Loucy (cell line): ENCODE measurements at regions not wholly inside any gene's neighbourhood (a gene's known extent, or its start where the extent isn't known, plus 50 kb on each side); places are given as distances from the start of the nearest gene placed in this dataset.

Source experiments
- H2AFZ ChIP-seq: fragments of 200-600 bp; sonication (generic); 2 replicates; pipeline ENCODE4 v1.6.0; 2016; ENCODE audit warnings: antibody characterized with exemption, mild to moderate bottlenecking, low read length, moderate library complexity
- H3F3A ChIP-seq: fragments of 200-600 bp; 2 replicates; pipeline ENCODE4 v1.6.0; 2016; ENCODE audit warnings: antibody characterized with exemption, low read depth, mild to moderate bottlenecking
- H3K27me3 ChIP-seq: fragments of 200-600 bp; sonication (generic); 2 replicates; pipeline ENCODE4 v1.6.1; 2014; ENCODE audit warnings: low read length, mild to moderate bottlenecking; ENCODE audit not compliant: insufficient read depth, poor library complexity, severe bottlenecking
- H3K36me3 ChIP-seq: fragments of 200-600 bp; sonication (generic); 2 replicates; pipeline ENCODE4 v1.6.1; 2016; ENCODE audit warnings: low read length; ENCODE audit not compliant: insufficient read depth
- H3K4me1 ChIP-seq: fragments of 200-600 bp; sonication (generic); 2 replicates; pipeline ENCODE4 v1.5.1; 2014; ENCODE audit warnings: low read length, mild to moderate bottlenecking; ENCODE audit not compliant: insufficient read depth, poor library complexity, severe bottlenecking
- H3K4me2 ChIP-seq: fragments of 200-600 bp; sonication (generic); 2 replicates; pipeline ENCODE4 v1.6.0; 2014; ENCODE audit warnings: antibody characterized with exemption, low read length, low read depth, mild to moderate bottlenecking; ENCODE audit not compliant: poor library complexity, severe bottlenecking
- H3K4me3 ChIP-seq: fragments of 200-600 bp; sonication (generic); 2 replicates; pipeline ENCODE4 v1.5.1; 2014; ENCODE audit warnings: low read length, mild to moderate bottlenecking, mixed read lengths; ENCODE audit not compliant: poor library complexity, severe bottlenecking
- H3K79me2 ChIP-seq: fragments of 200-600 bp; sonication (generic); 2 replicates; pipeline ENCODE4 v1.6.1; 2014; ENCODE audit warnings: low read length; ENCODE audit not compliant: insufficient read depth
- H3K9ac ChIP-seq: fragments of 200-600 bp; sonication (generic); 2 replicates; pipeline ENCODE4 v1.6.0; 2014; ENCODE audit warnings: mild to moderate bottlenecking, low read depth, low read length, moderate library complexity; ENCODE audit not compliant: poor library complexity, severe bottlenecking
- H3K9me2 ChIP-seq: fragments of 200-600 bp; sonication (generic); replicated peaks from 2 replicates; pipeline ENCODE4 v1.6.1; 2016; ENCODE audit warnings: low read depth, low read length, mixed read lengths
- H3K9me3 ChIP-seq: fragments of 200-600 bp; sonication (generic); 2 replicates; pipeline ENCODE4 v1.6.1; 2014; ENCODE audit warnings: mild to moderate bottlenecking, antibody characterized with exemption, low read length, low read depth; ENCODE audit not compliant: insufficient read depth
- H4K20me1 ChIP-seq: fragments of 200-600 bp; sonication (generic); 2 replicates; pipeline ENCODE4 v1.6.0; 2014; ENCODE audit warnings: antibody characterized with exemption, low read length, mild to moderate bottlenecking; ENCODE audit not compliant: insufficient read depth, poor library complexity, severe bottlenecking
- EZH2phosphoT487 ChIP-seq: fragments of 200-600 bp; IDR thresholded peaks from 2 replicates; pipeline ENCODE4 v1.6.1; 2018; ENCODE audit warnings: antibody characterized with exemption, mild to moderate bottlenecking, moderate library complexity, borderline replicate concordance
- TF ChIP-seq, protein P1 (sequence below): fragments of 200-600 bp; sonication (generic); conservative IDR thresholded peaks from 2 replicates; pipeline ENCODE4 v1.5.1; 2014; ENCODE audit warnings: mild to moderate bottlenecking, antibody characterized with exemption, low read length

DNA sequence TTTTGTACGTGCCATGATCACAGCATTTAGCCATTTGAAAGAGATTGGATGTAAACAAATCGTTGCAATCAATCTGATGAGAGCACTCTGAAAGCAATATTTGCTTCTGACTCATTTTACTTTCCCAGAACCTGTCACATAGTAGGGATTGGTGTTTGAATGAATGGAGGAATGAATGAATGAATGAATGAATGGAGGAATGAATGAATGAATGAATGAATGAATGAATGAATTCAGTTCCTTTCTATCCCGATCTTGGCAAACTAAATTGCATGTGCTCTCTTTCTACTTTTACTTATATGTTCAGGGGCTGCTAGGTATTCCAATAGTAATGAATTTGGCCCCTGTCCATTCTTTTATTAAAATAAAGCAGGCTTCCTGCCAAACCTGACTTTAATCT is 1091.7 kb upstream of the CELF2 start:
- TF ChIP-seq, protein P1, sequence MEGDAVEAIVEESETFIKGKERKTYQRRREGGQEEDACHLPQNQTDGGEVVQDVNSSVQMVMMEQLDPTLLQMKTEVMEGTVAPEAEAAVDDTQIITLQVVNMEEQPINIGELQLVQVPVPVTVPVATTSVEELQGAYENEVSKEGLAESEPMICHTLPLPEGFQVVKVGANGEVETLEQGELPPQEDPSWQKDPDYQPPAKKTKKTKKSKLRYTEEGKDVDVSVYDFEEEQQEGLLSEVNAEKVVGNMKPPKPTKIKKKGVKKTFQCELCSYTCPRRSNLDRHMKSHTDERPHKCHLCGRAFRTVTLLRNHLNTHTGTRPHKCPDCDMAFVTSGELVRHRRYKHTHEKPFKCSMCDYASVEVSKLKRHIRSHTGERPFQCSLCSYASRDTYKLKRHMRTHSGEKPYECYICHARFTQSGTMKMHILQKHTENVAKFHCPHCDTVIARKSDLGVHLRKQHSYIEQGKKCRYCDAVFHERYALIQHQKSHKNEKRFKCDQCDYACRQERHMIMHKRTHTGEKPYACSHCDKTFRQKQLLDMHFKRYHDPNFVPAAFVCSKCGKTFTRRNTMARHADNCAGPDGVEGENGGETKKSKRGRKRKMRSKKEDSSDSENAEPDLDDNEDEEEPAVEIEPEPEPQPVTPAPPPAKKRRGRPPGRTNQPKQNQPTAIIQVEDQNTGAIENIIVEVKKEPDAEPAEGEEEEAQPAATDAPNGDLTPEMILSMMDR, result no peak
- TF ChIP-seq EZH2phosphoT487, result no peak
- Histone ChIP-seq H3K27me3 (no peaks in the 10 kb centered on the region), H3K4me2 (no peak overlapping the region), H3K9me3 (no peaks in the 10 kb centered on the region; the same call in 1 of the 2 replicates), H4K20me1 (no peaks in the 10 kb centered on the region), H3K79me2 (no peaks in the 10 kb centered on the region), H3K9ac (no peak overlapping the region), H3K4me3 (no peak overlapping the region), H3K36me3 (no peaks in the 10 kb centered on the region), H3K4me1 (no peaks in the 10 kb centered on the region), H2AFZ (no peak overlapping the region), H3K9me2 (no peaks in the 10 kb centered on the region), H3F3A (no peaks in the 10 kb centered on the region)

DNA sequence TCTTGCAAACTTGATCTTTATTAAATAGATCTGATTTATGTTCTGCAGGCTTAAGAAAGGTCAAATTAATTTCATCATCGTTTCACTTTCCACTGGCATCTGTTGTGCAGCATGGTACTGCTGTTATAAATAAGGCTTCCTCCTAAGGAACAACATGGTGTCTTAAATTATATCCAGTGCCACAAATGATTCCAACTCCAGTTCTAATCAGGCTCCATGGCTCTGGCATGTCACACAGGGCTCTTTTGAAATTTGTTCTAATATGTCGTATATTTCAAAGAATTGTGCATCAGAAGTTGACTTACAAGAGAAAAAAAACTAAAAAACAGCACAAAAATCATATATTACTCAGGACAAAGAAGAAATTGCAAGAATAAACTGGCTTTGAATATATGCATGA is 1090.8 kb upstream of the CELF2 start:
- Histone ChIP-seq H3K36me3 (no peaks in the 10 kb centered on the region), H3K27me3 (no peaks in the 10 kb centered on the region), H3K4me1 (no peaks in the 10 kb centered on the region), H3F3A (no peaks in the 10 kb centered on the region), H3K4me3 (no peak overlapping the region), H3K4me2 (no peak overlapping the region), H4K20me1 (no peaks in the 10 kb centered on the region), H2AFZ (no peak overlapping the region), H3K9me2 (no peaks in the 10 kb centered on the region), H3K79me2 (no peaks in the 10 kb centered on the region), H3K9ac (no peak overlapping the region), H3K9me3 (no peaks in the 10 kb centered on the region; the same call in 1 of the 2 replicates)
- TF ChIP-seq, protein P1, result no peak
- TF ChIP-seq EZH2phosphoT487, result no peak

DNA sequence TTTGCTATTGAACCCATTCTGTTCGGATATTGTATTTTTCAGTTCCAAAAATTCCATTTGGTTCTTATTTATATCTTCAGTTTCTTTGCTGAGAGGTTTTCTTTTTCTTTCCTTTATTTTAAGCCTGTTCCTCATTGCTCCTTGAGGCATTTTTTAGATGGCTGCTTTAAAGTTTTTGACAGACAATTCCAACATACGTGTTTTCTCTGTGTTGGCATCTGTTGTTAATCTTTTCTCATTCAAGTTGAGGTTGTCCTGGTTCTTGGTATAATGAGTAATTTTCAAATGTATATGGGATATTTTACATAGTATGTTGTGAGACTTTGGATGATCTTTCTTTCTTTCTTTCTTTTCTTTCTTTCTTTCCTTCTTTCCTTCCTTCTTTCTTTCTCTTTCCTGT is 1078.0 kb upstream of the CELF2 start:
- no peak overlapping the region for H3K4me3 ChIP-seq
- no peaks in the 10 kb centered on the region for H3K79me2 ChIP-seq
- no peaks in the 10 kb centered on the region for H3F3A ChIP-seq
- no peaks in the 10 kb centered on the region for H3K9me3 ChIP-seq
- H3K9me2 ChIP-seq, result no peaks in the 10 kb centered on the region
- H4K20me1 ChIP-seq, result no peaks in the 10 kb centered on the region
- no peaks in the 10 kb centered on the region for H3K4me1 ChIP-seq
- no peaks in the 10 kb centered on the region for H3K36me3 ChIP-seq
- no peak overlapping the region for H3K9ac ChIP-seq
- no peak for TF ChIP-seq EZH2phosphoT487
- TF ChIP-seq, protein P1, result no peak
- H2AFZ ChIP-seq, result no peak overlapping the region
- H3K4me2 ChIP-seq, result no peak overlapping the region
- no peaks in the 10 kb centered on the region for H3K27me3 ChIP-seq
